ENCODE measurements at regions not wholly inside any gene's neighbourhood (a gene's known extent, or its start where the extent isn't known, plus 50 kb on each side); places are given as distances from the start of the nearest gene placed in this dataset.

DNA sequence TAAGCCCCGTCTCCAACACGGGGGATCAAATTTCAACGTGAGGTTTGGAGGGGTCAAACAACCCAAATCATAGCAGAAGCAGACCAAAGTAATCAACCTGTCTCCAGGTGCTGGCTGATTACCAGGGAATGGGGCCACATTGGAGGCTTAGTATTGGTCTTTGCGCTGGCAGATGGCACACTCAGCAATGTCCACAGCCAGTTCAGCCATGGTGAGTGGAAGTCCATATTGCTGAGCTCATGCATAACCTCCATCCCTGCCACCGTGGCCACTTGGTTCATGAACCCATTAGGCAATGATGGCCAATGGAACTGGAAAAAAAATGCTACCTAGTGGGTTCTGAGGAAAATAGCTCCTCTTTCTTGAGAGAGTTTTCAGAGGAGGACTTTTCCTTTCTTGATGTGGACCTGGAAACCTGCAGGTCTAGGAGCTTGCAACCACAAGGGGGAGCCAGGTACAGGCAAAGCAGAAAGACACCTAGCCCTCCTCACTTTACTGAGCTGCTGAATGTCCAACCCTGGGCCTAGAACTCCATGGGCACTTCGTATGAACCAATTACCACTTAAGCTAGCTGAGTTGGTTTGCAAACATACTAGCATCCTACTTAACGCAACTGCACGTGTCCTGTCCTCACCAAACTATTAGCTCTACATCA lies 128.0 kb upstream of the GYPC start:
- no peaks in the 10 kb centered on the region for H3K9me3 ChIP-seq (ENCODE audit: insufficient read depth, low read depth)
- no peaks in the 10 kb centered on the region for H3K36me3 ChIP-seq (ENCODE audit: low read depth)
- no peak for TF ChIP-seq EZH2 (IDR thresholded peaks at IDR 0.05; ENCODE audit: low read depth)
- TF ChIP-seq, protein P1, sequence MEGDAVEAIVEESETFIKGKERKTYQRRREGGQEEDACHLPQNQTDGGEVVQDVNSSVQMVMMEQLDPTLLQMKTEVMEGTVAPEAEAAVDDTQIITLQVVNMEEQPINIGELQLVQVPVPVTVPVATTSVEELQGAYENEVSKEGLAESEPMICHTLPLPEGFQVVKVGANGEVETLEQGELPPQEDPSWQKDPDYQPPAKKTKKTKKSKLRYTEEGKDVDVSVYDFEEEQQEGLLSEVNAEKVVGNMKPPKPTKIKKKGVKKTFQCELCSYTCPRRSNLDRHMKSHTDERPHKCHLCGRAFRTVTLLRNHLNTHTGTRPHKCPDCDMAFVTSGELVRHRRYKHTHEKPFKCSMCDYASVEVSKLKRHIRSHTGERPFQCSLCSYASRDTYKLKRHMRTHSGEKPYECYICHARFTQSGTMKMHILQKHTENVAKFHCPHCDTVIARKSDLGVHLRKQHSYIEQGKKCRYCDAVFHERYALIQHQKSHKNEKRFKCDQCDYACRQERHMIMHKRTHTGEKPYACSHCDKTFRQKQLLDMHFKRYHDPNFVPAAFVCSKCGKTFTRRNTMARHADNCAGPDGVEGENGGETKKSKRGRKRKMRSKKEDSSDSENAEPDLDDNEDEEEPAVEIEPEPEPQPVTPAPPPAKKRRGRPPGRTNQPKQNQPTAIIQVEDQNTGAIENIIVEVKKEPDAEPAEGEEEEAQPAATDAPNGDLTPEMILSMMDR (conservative IDR thresholded peaks at IDR 0.05): peak; percentile 68
- peak; percentile 29 to 43 for DNase-seq
- no peaks in the 10 kb centered on the region for H3F3A ChIP-seq (ENCODE audit: insufficient read depth, low read depth)
- ChIA-PET POLR2A (ENCODE audit: unreplicated experiment) (no interaction called here), CTCF (interaction anchor here (1.1 kb wide), 1 partner anchor 444 kb away, joined by 3 read pairs; no protein-coding TSS in a partner anchor)
- intact Hi-C loops (cut with micrococcal nuclease; ENCODE audit: unreplicated experiment): loop anchor here (5.0 kb wide), 1 partner anchor 249 kb away; no protein-coding TSS in a partner anchor
- H3K4me3 ChIP-seq: no peak overlapping the region
- H2AFZ ChIP-seq: no peak overlapping the region
- no peaks in the 10 kb centered on the region for H3K4me1 ChIP-seq (replicated peaks; ENCODE audit: insufficient read depth)
- no peaks in the 10 kb centered on the region for H3K9me2 ChIP-seq (ENCODE audit: insufficient read depth)
- no peak overlapping the region for H3K27ac ChIP-seq
- no TSS peak for BruUV-seq (replicated peaks)
- no peaks in the 10 kb centered on the region for H3K79me2 ChIP-seq (ENCODE audit: low read depth)
- H3K27me3 ChIP-seq (ENCODE audit: insufficient read depth, low read depth): no peaks in the 10 kb centered on the region
- no peak overlapping the region for H3K4me2 ChIP-seq
- H4K20me1 ChIP-seq (ENCODE audit: insufficient read depth): no peaks in the 10 kb centered on the region

DNA sequence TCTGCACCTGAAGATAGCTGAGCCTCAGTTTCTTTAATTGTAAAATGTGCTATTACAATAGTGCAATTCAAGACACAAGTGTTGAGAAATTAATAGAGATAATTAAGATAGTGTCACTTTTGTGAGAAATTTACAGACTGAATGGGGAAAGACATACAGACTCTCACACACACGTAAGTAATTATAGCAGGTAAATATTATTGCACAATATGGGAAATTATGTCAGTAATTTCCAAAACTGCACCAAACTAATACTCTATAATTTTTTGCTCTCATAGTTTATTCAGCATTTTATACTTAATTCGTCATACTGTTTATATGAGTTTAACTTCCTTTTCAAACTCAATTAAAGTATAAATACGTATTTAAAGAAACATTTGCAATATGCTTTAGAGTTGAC lies 124.9 kb upstream of the GYPC start:
- Histone ChIP-seq H3K36me3 (ENCODE audit: low read depth) (no peaks in the 10 kb centered on the region), H4K20me1 (ENCODE audit: insufficient read depth) (no peaks in the 10 kb centered on the region), H2AFZ (no peak overlapping the region), H3K9me3 (ENCODE audit: insufficient read depth, low read depth) (no peaks in the 10 kb centered on the region), H3K27me3 (ENCODE audit: insufficient read depth, low read depth) (no peaks in the 10 kb centered on the region), H3K9me2 (ENCODE audit: insufficient read depth) (no peaks in the 10 kb centered on the region), H3F3A (ENCODE audit: insufficient read depth, low read depth) (no peaks in the 10 kb centered on the region), H3K4me2 (no peak overlapping the region), H3K79me2 (ENCODE audit: low read depth) (no peaks in the 10 kb centered on the region), H3K27ac (no peak overlapping the region), H3K4me3 (no peak overlapping the region), H3K4me1 (replicated peaks; ENCODE audit: insufficient read depth) (no peaks in the 10 kb centered on the region)
- POLR2A ChIA-PET (ENCODE audit: unreplicated experiment): no interaction called here
- CTCF ChIA-PET: no interaction called here
- intact Hi-C loops (cut with micrococcal nuclease; ENCODE audit: unreplicated experiment): no loop called here
- no TSS peak for BruUV-seq (replicated peaks)
- no peak for TF ChIP-seq EZH2 (IDR thresholded peaks at IDR 0.05; ENCODE audit: low read depth)
- TF ChIP-seq, protein P1 (conservative IDR thresholded peaks at IDR 0.05): no peak
- peak in 1 of 2 experiments; percentile 26 for DNase-seq

DNA sequence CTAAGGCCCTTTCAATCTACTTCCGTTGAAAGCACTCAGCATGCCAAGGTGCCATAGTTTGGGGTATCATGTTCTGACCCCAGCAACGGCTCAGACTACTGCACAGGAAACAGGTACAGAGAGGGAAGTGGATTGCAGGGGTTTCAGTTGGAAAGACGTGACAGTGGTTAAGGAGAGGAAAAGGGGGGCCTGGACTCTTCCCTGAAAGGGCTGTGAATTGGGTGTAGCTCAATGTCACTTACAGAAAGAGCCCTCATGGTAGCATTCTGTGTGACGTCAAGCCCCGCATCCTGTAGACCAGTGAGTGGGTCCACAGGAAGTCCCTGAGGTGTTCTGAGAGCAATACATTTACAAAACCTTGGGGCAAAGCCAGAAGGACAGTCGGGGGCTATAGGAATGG lies 121.5 kb upstream of the GYPC start:
- CTCF ChIA-PET: no interaction called here
- no peaks in the 10 kb centered on the region for H3K9me3 ChIP-seq (ENCODE audit: insufficient read depth, low read depth)
- H3K4me1 ChIP-seq (replicated peaks; ENCODE audit: insufficient read depth): no peaks in the 10 kb centered on the region
- no peak overlapping the region for H3K27ac ChIP-seq
- intact Hi-C loops (cut with micrococcal nuclease; ENCODE audit: unreplicated experiment): no loop called here
- no peaks in the 10 kb centered on the region for H3F3A ChIP-seq (ENCODE audit: insufficient read depth, low read depth)
- POLR2A ChIA-PET (ENCODE audit: unreplicated experiment): no interaction called here
- H3K36me3 ChIP-seq (ENCODE audit: low read depth): no peaks in the 10 kb centered on the region
- no peaks in the 10 kb centered on the region for H3K79me2 ChIP-seq (ENCODE audit: low read depth)
- H3K4me2 ChIP-seq: no peak overlapping the region
- H4K20me1 ChIP-seq (ENCODE audit: insufficient read depth): no peaks in the 10 kb centered on the region
- H3K9me2 ChIP-seq (ENCODE audit: insufficient read depth): no peaks in the 10 kb centered on the region
- BruUV-seq (replicated peaks): no TSS peak
- H2AFZ ChIP-seq: no peak overlapping the region
- DNase-seq: no peak
- H3K27me3 ChIP-seq (ENCODE audit: insufficient read depth, low read depth): no peaks in the 10 kb centered on the region
- TF ChIP-seq, protein P1 (conservative IDR thresholded peaks at IDR 0.05): no peak
- TF ChIP-seq EZH2 (IDR thresholded peaks at IDR 0.05; ENCODE audit: low read depth): no peak
- H3K4me3 ChIP-seq: no peak overlapping the region

Data from PC-9 (cell line).